Calu3 (cell line): ENCODE measurements at regions not wholly inside any gene's neighbourhood (a gene's known extent, or its start where the extent isn't known, plus 50 kb on each side); places are given as distances from the start of the nearest gene placed in this dataset.
"Not testable (repeated sequence)": the region's sequence is repeated elsewhere in the genome, so short reads cannot be mapped to it uniquely, and the experiment has no call there.

Source experiments
- BruUV-seq: library from RNA; stranded (reverse); fragments of 400-500 nt; replicated peaks from 2 replicates; lab custom pipeline; 2021; lab: Mats Ljungman, UMichigan
- CTCF ChIA-PET: fragments of 300-600 bp; sonication (Branson Sonifier 250); formaldehyde crosslinking; loops from one replicate; lab custom pipeline; 2022; ENCODE audit warnings: antibody characterized with exemption; lab: Charles Lee
- DNase-seq: peaks from one replicate; pipeline ENCODE4 v3.0.0; 2022
- H3K27ac Mint-ChIP-seq: one replicate; pipeline ENCODE4 v1.8.0; 2022; ENCODE audit warnings: mixed read lengths; ENCODE audit not compliant: unreplicated experiment
- H3K27me3 Mint-ChIP-seq: one replicate; pipeline ENCODE4 v1.8.0; 2022; ENCODE audit warnings: mixed read lengths; ENCODE audit not compliant: unreplicated experiment
- H3K36me3 Mint-ChIP-seq: one replicate; pipeline ENCODE4 v1.8.0; 2022; ENCODE audit warnings: mild to moderate bottlenecking, moderate library complexity, mixed read lengths; ENCODE audit not compliant: insufficient read depth, unreplicated experiment
- H3K4me1 Mint-ChIP-seq: one replicate; pipeline ENCODE4 v1.8.0; 2022; ENCODE audit warnings: mild to moderate bottlenecking, low read depth, mixed read lengths; ENCODE audit not compliant: unreplicated experiment
- H3K4me3 Mint-ChIP-seq: one replicate; pipeline ENCODE4 v1.8.0; 2022; ENCODE audit warnings: mild to moderate bottlenecking, low read depth, moderate library complexity, mixed read lengths; ENCODE audit not compliant: unreplicated experiment
- H3K9me3 Mint-ChIP-seq: one replicate; pipeline ENCODE4 v1.8.0; 2022; ENCODE audit warnings: low read depth, mixed read lengths; ENCODE audit not compliant: unreplicated experiment
- intact Hi-C: fragments of 100-400 bp; cut with micrococcal nuclease; formaldehyde crosslinking; loops from one replicate; pipeline ENCODE4 v1.10.0; 2022; ENCODE audit not compliant: unreplicated experiment
- TF ChIP-seq, protein P1 (sequence below): fragments of 200-600 bp; IDR thresholded peaks from one replicate; pipeline ENCODE4 v1.8.0; 2022; ENCODE audit warnings: antibody characterized with exemption; ENCODE audit not compliant: unreplicated experiment

DNA sequence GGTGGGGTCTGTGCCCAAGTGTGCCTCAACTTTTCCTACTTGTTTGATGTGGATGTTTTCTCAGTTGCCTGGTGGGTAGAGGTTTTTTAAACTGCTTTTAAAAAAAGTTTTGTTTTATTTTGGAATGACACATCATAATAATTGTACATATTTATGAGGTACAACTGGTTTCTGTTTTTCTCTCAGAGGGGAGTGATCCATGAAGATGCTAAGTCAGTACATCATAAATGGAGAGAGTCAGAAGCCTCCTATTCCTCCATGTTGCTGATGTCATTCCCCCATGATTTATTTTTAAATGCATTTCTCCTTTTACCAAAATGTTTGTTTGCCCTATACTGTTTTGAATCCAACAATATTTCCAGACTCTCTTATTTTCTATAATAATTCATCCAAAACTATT is 77.3 kb upstream of the CLVS2 start:
- H3K36me3 Mint-ChIP-seq = no peaks in the 10 kb centered on the region
- no peak for DNase-seq
- BruUV-seq = no TSS peak
- intact Hi-C loops = no loop called here
- CTCF ChIA-PET = no interaction called here
- H3K4me3 Mint-ChIP-seq = no peak overlapping the region
- TF ChIP-seq, protein P1, sequence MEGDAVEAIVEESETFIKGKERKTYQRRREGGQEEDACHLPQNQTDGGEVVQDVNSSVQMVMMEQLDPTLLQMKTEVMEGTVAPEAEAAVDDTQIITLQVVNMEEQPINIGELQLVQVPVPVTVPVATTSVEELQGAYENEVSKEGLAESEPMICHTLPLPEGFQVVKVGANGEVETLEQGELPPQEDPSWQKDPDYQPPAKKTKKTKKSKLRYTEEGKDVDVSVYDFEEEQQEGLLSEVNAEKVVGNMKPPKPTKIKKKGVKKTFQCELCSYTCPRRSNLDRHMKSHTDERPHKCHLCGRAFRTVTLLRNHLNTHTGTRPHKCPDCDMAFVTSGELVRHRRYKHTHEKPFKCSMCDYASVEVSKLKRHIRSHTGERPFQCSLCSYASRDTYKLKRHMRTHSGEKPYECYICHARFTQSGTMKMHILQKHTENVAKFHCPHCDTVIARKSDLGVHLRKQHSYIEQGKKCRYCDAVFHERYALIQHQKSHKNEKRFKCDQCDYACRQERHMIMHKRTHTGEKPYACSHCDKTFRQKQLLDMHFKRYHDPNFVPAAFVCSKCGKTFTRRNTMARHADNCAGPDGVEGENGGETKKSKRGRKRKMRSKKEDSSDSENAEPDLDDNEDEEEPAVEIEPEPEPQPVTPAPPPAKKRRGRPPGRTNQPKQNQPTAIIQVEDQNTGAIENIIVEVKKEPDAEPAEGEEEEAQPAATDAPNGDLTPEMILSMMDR = no peak
- H3K27ac Mint-ChIP-seq = no peak overlapping the region
- no peaks in the 10 kb centered on the region for H3K4me1 Mint-ChIP-seq
- H3K27me3 Mint-ChIP-seq = no peaks in the 10 kb centered on the region
- H3K9me3 Mint-ChIP-seq = peaks cover 8% of the 10 kb centered on the region

DNA sequence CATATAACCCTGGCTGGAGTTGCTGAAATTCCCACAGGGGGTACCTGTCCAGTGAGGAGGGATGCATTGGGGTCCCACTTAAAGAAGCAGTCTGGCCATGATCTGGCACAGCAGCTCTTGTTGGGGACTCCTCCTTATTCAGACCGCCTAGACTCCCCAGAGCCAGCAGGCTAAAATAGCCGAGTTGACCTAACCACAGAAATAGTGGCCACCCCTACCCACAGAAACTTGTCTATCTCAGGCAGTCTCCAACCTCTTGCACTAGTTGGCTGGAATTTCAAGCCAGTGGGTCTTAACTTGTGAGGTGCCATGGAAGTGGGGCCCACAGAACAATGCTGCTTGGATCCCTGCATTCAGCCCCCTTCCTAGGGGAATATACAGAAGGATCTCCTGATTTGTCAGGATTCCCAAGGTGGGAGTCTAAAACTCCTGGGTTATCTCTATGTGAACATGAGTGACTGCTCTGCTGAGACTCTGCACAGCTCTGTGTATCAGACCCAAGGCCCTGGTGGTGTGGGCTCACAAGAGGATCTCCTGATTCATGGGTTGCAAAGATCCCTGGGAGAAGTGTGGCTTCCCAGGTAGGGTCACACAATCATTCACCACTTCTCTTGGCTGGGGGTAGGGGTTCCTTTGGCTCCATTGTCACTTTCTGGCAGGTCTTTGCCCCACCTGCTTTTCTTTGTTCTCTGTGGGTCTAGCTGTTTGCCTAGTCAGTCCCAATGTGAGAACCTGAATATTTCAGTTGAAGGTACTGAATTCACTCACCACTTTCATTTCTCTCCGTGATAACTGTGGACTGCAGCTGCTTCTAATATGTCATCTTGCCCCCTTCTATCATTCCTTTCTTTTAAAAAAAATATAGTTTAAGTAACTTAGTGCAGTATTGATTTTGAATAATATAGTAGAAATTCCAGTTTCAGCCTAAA is 65.5 kb upstream of the CLVS2 start:
- H3K27ac Mint-ChIP-seq = no peak overlapping the region
- H3K36me3 Mint-ChIP-seq = no peaks in the 10 kb centered on the region
- H3K9me3 Mint-ChIP-seq = peaks cover 2% of the 10 kb centered on the region
- H3K4me3 Mint-ChIP-seq = no peak overlapping the region
- intact Hi-C loops = no loop called here
- H3K4me1 Mint-ChIP-seq = no peaks in the 10 kb centered on the region
- DNase-seq = no peak
- TF ChIP-seq, protein P1 = no peak
- no TSS peak for BruUV-seq
- CTCF ChIA-PET = no interaction called here
- no peaks in the 10 kb centered on the region for H3K27me3 Mint-ChIP-seq

DNA sequence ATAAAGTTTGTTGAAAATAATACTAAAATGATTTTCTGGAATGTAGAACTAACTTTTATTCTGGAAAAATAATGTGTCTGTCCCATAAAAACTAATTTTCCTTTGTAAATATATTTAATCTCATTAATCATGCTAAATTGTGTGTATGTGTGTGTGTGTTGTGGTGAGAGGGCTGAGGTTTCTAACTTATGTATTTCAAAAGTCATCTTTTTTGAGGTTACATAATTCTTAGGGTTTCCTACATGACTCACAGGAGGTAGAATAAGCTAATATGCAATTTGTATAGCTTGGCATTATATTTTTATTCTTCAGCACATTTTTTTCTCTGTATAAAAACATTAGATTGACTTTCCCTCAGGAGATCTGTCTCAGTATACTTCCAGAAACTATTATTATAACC is 64.1 kb upstream of the CLVS2 start:
- H3K27me3 Mint-ChIP-seq = no peaks in the 10 kb centered on the region
- no peak overlapping the region for H3K27ac Mint-ChIP-seq
- intact Hi-C loops = no loop called here
- no peak overlapping the region for H3K4me3 Mint-ChIP-seq
- H3K9me3 Mint-ChIP-seq = no peaks in the 10 kb centered on the region
- no TSS peak for BruUV-seq
- TF ChIP-seq, protein P1 = no peak
- DNase-seq = no peak
- CTCF ChIA-PET = no interaction called here
- no peaks in the 10 kb centered on the region for H3K36me3 Mint-ChIP-seq
- H3K4me1 Mint-ChIP-seq = no peaks in the 10 kb centered on the region

DNA sequence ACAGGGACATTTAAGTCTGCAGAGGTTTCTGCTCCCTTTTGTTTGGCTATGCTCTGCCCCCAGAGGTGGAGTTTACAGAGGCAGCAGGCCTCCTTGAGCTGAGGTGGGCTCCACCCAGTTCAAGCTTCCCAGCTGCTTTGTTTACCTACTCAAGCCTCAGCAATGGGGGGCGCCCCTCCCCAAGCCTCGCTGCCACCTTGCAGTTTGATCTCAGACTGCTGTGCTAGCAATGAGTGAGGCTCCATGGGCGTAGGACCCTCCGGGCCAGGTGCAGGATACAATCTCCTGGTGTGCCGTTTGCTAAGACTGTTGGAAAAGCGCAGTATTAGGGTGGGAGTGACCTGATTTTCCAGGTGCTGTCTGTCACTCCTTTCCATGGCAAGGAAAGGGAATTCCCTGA is 51.1 kb upstream of the CLVS2 start:
- H3K4me1 Mint-ChIP-seq, H3K4me3 Mint-ChIP-seq, H3K9me3 Mint-ChIP-seq, H3K27ac Mint-ChIP-seq, H3K27me3 Mint-ChIP-seq, DNase-seq, CTCF ChIA-PET, H3K36me3 Mint-ChIP-seq, BruUV-seq: not testable (repeated sequence)
- intact Hi-C loops = loop anchor here (5.0 kb wide), 2 partner anchors 78 to 112 kb away; no protein-coding TSS in a partner anchor
